GM12872 (cell line): ENCODE measurements at regions not wholly inside any gene's neighbourhood (a gene's known extent, or its start where the extent isn't known, plus 50 kb on each side); places are given as distances from the start of the nearest gene placed in this dataset.

Experiments used
- CTCF ChIP-seq: IDR thresholded peaks from 3 replicates; pipeline ENCODE4 v1.5.1; 2011; ENCODE audit warnings: low read depth, mild to moderate bottlenecking, low read length, moderate library complexity; ENCODE audit not compliant: insufficient read depth

DNA sequence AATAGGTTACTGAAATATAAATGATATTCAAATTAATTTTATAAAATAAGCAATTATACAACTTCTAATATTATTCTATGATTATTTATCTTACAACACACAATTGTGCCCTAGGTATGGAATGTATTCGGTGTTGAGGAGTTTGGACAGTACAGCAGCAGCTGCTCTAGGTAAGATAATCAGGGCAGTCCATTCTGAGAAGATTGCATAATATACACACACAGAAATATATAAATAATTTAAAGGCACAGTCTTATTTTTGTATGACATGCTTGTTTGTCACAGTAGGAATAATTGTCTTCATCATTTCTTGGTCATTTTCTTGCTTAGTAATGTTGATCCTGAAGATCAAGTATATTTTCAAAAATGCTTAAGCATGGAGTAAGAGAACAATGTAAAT lies 849.4 kb upstream of the MIR17HG start:
- TF ChIP-seq CTCF, result no peak

DNA sequence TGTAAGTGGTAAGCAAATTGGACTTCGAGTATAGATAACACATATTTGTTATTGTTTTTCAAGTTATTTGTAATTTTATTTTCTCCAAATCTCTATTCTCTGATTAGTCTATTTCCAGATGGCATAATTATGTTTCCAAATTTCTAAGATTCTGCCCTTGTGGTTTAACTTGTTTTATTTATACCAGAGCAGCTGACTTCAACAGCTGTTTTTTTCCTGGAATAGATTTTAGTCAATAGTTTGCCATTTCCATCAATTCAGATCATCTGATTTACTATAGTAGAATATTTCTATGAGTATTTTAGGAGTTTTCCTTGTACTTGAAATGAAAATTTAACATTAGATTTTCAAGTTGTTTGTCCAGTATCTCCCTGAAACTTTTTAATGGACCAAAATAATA lies 848.7 kb upstream of the MIR17HG start:
- no peak for TF ChIP-seq CTCF

DNA sequence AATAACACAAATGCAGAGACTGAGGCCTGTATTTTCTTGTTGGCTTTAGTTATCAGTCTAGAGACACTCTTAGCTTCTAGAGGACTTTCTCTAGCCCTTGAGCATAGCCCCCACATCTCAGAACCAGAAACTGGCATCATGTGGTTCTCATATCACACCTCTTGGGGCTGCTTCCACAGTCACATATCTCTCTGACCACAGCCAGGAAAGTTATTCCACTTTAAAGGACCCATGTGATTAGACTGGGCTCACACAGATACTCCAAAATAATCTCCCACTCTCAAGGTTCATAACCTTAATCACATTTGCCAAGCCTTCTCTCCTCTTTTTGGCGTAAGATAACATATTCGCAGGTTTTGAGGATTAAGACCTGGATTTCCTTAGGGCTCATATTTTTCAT lies 846.9 kb upstream of the MIR17HG start:
- no peak for TF ChIP-seq CTCF

DNA sequence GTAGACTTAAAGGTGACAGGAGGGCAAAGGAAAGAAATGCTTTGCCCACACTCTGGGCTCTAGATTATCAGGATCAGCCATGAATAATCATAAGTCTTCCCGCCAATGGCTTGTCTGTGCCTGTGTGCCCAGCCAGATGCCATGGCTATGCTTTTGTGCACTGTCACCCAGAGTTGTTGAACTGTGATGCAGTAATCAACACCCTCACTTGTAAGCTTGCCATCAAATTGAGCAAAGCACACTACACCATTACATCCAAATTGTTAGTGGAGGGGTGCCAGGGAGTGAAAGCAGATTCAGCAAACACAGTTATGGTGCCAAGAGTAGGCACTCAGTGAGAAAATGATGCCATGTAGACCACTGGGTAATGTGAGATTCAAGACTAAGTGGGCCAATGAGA lies 845.3 kb upstream of the MIR17HG start:
- no peak for TF ChIP-seq CTCF

DNA sequence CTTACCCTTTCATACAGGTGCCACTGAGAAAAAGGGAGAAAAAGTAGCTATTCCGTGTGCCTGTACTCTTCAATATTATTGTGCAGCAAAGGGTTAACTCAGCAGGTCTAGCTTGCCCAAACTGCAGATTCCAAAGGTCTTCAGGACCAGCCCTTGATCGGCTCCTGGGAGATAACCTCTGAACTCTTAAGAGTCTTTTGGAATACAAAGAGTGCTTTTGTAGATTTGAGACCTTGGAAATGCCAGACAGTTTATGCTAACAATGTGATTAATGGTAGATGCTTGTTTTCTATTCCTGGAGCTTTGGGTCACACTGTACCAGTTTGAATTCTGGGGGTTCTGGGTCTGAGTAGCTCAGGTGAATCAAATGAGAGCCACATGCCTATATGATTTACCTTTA lies 844.7 kb upstream of the MIR17HG start:
- TF ChIP-seq CTCF, result no peak

GRCh38 chr13:90510319-90510718 lies 837.2 kb upstream of the MIR17HG start:
- TF ChIP-seq CTCF, result no peak

DNA sequence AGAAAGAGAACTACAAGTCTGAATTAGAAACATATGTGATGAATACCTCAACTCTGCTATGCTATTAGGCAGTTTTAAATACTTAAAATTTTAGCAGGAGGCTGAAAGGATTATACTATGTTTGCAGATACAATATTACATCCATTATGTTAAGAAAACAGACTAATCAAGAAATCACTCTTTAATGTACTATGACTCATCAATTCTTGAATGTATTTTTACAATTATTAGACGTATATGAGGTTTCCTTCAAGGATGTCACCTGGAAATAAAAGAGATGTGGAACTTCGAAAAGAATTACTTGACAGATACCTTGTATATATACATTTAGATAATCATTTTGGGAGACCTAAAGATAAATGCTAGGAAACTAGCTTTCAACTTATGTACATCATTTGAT lies 835.6 kb upstream of the MIR17HG start:
- TF ChIP-seq CTCF, result no peak

DNA sequence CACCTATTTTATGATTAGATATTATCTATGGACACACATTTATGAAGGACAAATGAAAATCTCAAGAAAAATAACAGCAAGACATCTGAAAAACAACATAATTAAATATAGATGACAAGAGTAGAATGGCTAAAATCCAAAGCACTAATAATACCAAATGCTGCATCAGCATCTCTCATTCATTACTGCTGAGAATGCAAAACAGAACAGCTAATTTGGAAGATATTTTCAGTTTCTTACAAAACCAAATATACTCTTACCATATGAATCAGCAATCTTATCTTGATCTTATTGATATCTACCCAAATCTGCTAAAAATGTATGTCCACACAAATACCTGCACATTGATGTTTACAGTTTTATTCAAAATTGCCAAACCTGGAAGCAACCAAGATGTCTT lies 829.1 kb upstream of the MIR17HG start:
- no peak for TF ChIP-seq CTCF
